WTC11 (cell line): ENCODE measurements at regions not wholly inside any gene's neighbourhood (a gene's known extent, or its start where the extent isn't known, plus 50 kb on each side); places are given as distances from the start of the nearest gene placed in this dataset.

Source experiments
- ATAC-seq: fragments of 200-7000 bp; cut with Tn5 transposase; 2 replicates; pipeline ENCODE4 v1.10.0; 2021; ENCODE audit warnings: mild to moderate bottlenecking, moderate library complexity
- CTCF ChIA-PET: fragments of 300-600 bp; sonication (Branson Sonifier 250); formaldehyde crosslinking; loops from one replicate; lab custom pipeline; 2021; ENCODE audit warnings: antibody characterized with exemption; lab: Charles Lee
- POLR2A ChIA-PET: fragments of 350-600 bp; sonication (Branson Sonifier 250); formaldehyde crosslinking; loops from one replicate; lab custom pipeline; 2021; ENCODE audit warnings: antibody characterized with exemption; lab: Charles Lee
- DNase-seq: peaks from one replicate; pipeline ENCODE4 v3.0.0; 2021; ENCODE audit warnings: low spot score
- H3K27ac Mint-ChIP-seq: 2 replicates; pipeline ENCODE4 v1.8.0; 2021; ENCODE audit warnings: mixed read lengths
- H3K27me3 Mint-ChIP-seq: 2 replicates; pipeline ENCODE4 v1.8.0; 2021; ENCODE audit warnings: low read depth, mild to moderate bottlenecking, moderate library complexity, mixed read lengths
- H3K36me3 Mint-ChIP-seq: 2 replicates; pipeline ENCODE4 v1.8.0; 2021; ENCODE audit warnings: mixed read lengths
- H3K4me1 Mint-ChIP-seq: 2 replicates; pipeline ENCODE4 v1.8.0; 2022; ENCODE audit warnings: mixed read lengths
- H3K4me3 Mint-ChIP-seq: 2 replicates; pipeline ENCODE4 v1.8.0; 2021; ENCODE audit warnings: mild to moderate bottlenecking, moderate library complexity, mixed read lengths
- H3K9me3 Mint-ChIP-seq: 2 replicates; pipeline ENCODE4 v1.8.0; 2021; ENCODE audit warnings: mixed read lengths
- AFF4 ChIP-seq: sonication (generic); formaldehyde crosslinking; IDR thresholded peaks from 2 replicates; pipeline ENCODE4 v1.8.1; 2023; ENCODE audit warnings: mild to moderate bottlenecking, missing genetic modification reagents, borderline replicate concordance
- AR ChIP-seq: fragments of 250-450 bp; sonication (Bioruptor Pico); IDR thresholded peaks from 2 replicates; pipeline ENCODE4 v1.9.0; 2021; ENCODE audit warnings: mild to moderate bottlenecking
- CBFB ChIP-seq: sonication (generic); formaldehyde crosslinking; IDR thresholded peaks from 2 replicates; pipeline ENCODE4 v1.8.1; 2022; ENCODE audit warnings: mild to moderate bottlenecking, low read depth, missing genetic modification reagents
- E2F5 ChIP-seq: sonication (generic); formaldehyde crosslinking; IDR thresholded peaks from 2 replicates; pipeline ENCODE4 v1.8.1; 2022; ENCODE audit warnings: mild to moderate bottlenecking, moderate library complexity, missing genetic modification reagents
- FOXK1 ChIP-seq: sonication (generic); formaldehyde crosslinking; IDR thresholded peaks from 2 replicates; pipeline ENCODE4 v1.8.0; 2022; ENCODE audit warnings: mild to moderate bottlenecking, moderate library complexity, missing genetic modification reagents
- GABPB1 ChIP-seq: sonication (generic); formaldehyde crosslinking; IDR thresholded peaks from 2 replicates; pipeline ENCODE4 v1.8.1; 2023; ENCODE audit warnings: mild to moderate bottlenecking, missing genetic modification reagents
- JAZF1 ChIP-seq: fragments of 250-450 bp; sonication (Bioruptor Pico); IDR thresholded peaks from 2 replicates; pipeline ENCODE4 v1.9.0; 2021; ENCODE audit warnings: moderate library complexity, mild to moderate bottlenecking, inconsistent platforms
- JUN ChIP-seq: sonication (generic); formaldehyde crosslinking; IDR thresholded peaks from 2 replicates; pipeline ENCODE4 v1.8.0; 2023; ENCODE audit warnings: mild to moderate bottlenecking, missing genetic modification reagents
- MAX ChIP-seq: sonication (generic); formaldehyde crosslinking; IDR thresholded peaks from 2 replicates; pipeline ENCODE4 v1.8.0; 2022; ENCODE audit warnings: mild to moderate bottlenecking, missing genetic modification reagents
- MLX ChIP-seq: sonication (generic); formaldehyde crosslinking; IDR thresholded peaks from 2 replicates; pipeline ENCODE4 v1.8.1; 2023; ENCODE audit warnings: mild to moderate bottlenecking, missing genetic modification reagents, moderate library complexity
- OVOL2 ChIP-seq: fragments of 250-450 bp; sonication (Bioruptor Pico); IDR thresholded peaks from 2 replicates; pipeline ENCODE4 v1.9.0; 2021; ENCODE audit warnings: mild to moderate bottlenecking, borderline replicate concordance
- RORB ChIP-seq: fragments of 250-450 bp; sonication (Bioruptor Pico); IDR thresholded peaks from 2 replicates; pipeline ENCODE4 v1.9.0; 2021; ENCODE audit warnings: mild to moderate bottlenecking
- SMAD3 ChIP-seq: sonication (generic); formaldehyde crosslinking; IDR thresholded peaks from 2 replicates; pipeline ENCODE4 v1.8.0; 2022; ENCODE audit warnings: missing genetic modification reagents, mild to moderate bottlenecking, borderline replicate concordance
- TEAD4 ChIP-seq: sonication (generic); formaldehyde crosslinking; IDR thresholded peaks from 2 replicates; pipeline ENCODE4 v1.8.0; 2022; ENCODE audit warnings: mild to moderate bottlenecking, missing genetic modification reagents
- TP53 ChIP-seq: sonication (generic); formaldehyde crosslinking; IDR thresholded peaks from 2 replicates; pipeline ENCODE4 v1.8.1; 2023; ENCODE audit warnings: mild to moderate bottlenecking, missing genetic modification reagents
- USF1 ChIP-seq: sonication (generic); formaldehyde crosslinking; IDR thresholded peaks from 2 replicates; pipeline ENCODE4 v1.8.0; 2022; ENCODE audit warnings: mild to moderate bottlenecking, missing genetic modification reagents
- ZNF138 ChIP-seq: sonication (generic); formaldehyde crosslinking; conservative IDR thresholded peaks from 2 replicates; pipeline ENCODE4 v1.8.1; 2022; ENCODE audit warnings: mild to moderate bottlenecking, moderate library complexity, missing genetic modification reagents
- ZNF317 ChIP-seq: sonication (generic); formaldehyde crosslinking; IDR thresholded peaks from 2 replicates; pipeline ENCODE4 v1.8.1; 2023; ENCODE audit warnings: low read depth, mild to moderate bottlenecking, moderate library complexity, missing genetic modification reagents, borderline replicate concordance
- ZNF416 ChIP-seq: fragments of 250-450 bp; sonication (Bioruptor Pico); IDR thresholded peaks from 2 replicates; pipeline ENCODE4 v1.9.0; 2021; ENCODE audit warnings: mild to moderate bottlenecking, inconsistent platforms
- ZNF425 ChIP-seq: fragments of 250-450 bp; sonication (Bioruptor Pico); conservative IDR thresholded peaks from 2 replicates; pipeline ENCODE4 v1.9.0; 2021; ENCODE audit warnings: mild to moderate bottlenecking
- TF ChIP-seq, protein P1 (sequence below): sonication (generic); formaldehyde crosslinking; IDR thresholded peaks from 2 replicates; pipeline ENCODE4 v1.8.0; 2022; ENCODE audit warnings: mild to moderate bottlenecking, missing genetic modification reagents

GRCh38 chr5:61612431-61612830 is 280.4 kb downstream of the ZSWIM6 start (continued):
- TF ChIP-seq TEAD4 (CRISPR knock-in tag) (no peak), TP53 (no peak), OVOL2 (CRISPR knock-in tag) (no peak), ZNF416 (CRISPR knock-in tag) (no peak), AFF4 (CRISPR knock-in tag) (no peak), CBFB (CRISPR knock-in tag) (no peak), RORB (CRISPR knock-in tag) (no peak), ZNF317 (CRISPR knock-in tag) (no peak), MLX (CRISPR knock-in tag) (no peak)
- TF ChIP-seq, protein P1, sequence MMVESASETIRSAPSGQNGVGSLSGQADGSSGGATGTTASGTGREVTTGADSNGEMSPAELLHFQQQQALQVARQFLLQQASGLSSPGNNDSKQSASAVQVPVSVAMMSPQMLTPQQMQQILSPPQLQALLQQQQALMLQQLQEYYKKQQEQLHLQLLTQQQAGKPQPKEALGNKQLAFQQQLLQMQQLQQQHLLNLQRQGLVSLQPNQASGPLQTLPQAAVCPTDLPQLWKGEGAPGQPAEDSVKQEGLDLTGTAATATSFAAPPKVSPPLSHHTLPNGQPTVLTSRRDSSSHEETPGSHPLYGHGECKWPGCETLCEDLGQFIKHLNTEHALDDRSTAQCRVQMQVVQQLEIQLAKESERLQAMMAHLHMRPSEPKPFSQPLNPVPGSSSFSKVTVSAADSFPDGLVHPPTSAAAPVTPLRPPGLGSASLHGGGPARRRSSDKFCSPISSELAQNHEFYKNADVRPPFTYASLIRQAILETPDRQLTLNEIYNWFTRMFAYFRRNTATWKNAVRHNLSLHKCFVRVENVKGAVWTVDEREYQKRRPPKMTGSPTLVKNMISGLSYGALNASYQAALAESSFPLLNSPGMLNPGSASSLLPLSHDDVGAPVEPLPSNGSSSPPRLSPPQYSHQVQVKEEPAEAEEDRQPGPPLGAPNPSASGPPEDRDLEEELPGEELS (CRISPR knock-in tag): no peak

DNA sequence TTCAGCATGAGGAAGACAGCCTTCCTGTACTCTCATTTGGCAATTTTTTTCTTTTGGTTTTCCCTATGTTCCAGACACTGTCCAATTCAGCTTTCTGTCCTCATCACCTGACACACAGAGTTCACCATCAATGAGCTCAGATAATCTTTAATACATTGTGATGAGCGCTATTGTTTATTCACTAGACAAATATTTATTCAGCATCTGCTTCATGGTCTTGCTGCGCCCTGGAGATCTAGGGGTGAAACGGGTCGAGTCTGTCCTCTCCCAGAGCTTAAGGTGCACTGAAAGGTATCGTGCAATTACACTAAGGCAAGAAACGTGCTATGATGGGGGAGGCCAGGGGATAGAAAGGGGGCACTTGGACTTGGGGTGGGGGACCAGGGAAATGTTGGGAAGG is 281.6 kb downstream of the ZSWIM6 start:
- CTCF ChIA-PET: interaction anchor here (0.9 to 1.4 kb wide), 3 partner anchors 10 to 66 kb away, joined by 3 to 5 read pairs (median 4); no protein-coding TSS in a partner anchor
- no peaks in the 10 kb centered on the region for H3K27me3 Mint-ChIP-seq
- DNase-seq (no peak), ATAC-seq (no peak)
- H3K4me3 Mint-ChIP-seq: no peak overlapping the region
- H3K4me1 Mint-ChIP-seq: peaks cover 24% of the 10 kb centered on the region
- POLR2A ChIA-PET: no interaction called here
- no peak for TF ChIP-seq FOXK1 (CRISPR knock-in tag)
- TF ChIP-seq ZNF138 (CRISPR knock-in tag): no peak
- no peak for TF ChIP-seq USF1
- H3K27ac Mint-ChIP-seq: no peak overlapping the region
- H3K36me3 Mint-ChIP-seq: no peaks in the 10 kb centered on the region
- H3K9me3 Mint-ChIP-seq: no peaks in the 10 kb centered on the region

DNA sequence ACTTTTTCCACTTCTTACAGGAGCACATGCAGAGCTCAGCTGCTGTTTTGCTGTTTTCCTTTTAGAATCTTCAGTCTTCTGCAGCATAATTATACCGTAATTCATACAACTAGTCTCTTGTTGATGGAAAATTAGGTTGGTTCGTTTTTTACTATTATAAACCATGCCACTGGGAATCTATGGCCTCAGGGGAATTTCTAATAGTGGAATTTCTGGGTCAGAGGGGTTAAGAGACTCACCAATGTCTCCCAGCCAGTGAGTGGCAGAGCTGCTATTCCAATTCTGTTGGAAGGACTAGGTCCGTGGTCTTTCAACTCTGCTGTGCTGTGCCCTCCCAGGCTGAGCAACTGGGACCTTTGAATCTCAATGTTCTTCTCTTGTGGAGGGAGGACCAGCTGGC is 282.5 kb downstream of the ZSWIM6 start:
- Mint-ChIP-seq H3K27ac (no peak overlapping the region), H3K9me3 (no peaks in the 10 kb centered on the region), H3K36me3 (no peaks in the 10 kb centered on the region), H3K4me3 (no peak overlapping the region), H3K4me1 (peaks cover 26% of the 10 kb centered on the region), H3K27me3 (no peaks in the 10 kb centered on the region)
- no peak for DNase-seq
- CTCF ChIA-PET: interaction anchor here (0.9 to 1.4 kb wide), 3 partner anchors 9 to 65 kb away, joined by 3 to 5 read pairs (median 4); no protein-coding TSS in a partner anchor
- POLR2A ChIA-PET: no interaction called here
- no peak for ATAC-seq
- no peak for TF ChIP-seq GABPB1 (CRISPR knock-in tag)
- no peak for TF ChIP-seq AR (CRISPR knock-in tag)
- no peak for TF ChIP-seq JUN
- no peak for TF ChIP-seq ZNF425 (CRISPR knock-in tag)
- TF ChIP-seq MAX (CRISPR knock-in tag): no peak
- no peak for TF ChIP-seq SMAD3
- TF ChIP-seq E2F5 (CRISPR knock-in tag): no peak
- no peak for TF ChIP-seq JAZF1
- no peak for TF ChIP-seq TEAD4 (CRISPR knock-in tag)
